K562 (cell line): ENCODE measurements at regions not wholly inside any gene's neighbourhood (a gene's known extent, or its start where the extent isn't known, plus 50 kb on each side); places are given as distances from the start of the nearest gene placed in this dataset.

Experiments
- ATAC-seq: fragments of 200-7000 bp; cut with Tn5 transposase; 3 replicates; pipeline ENCODE4 v1.9.1; 2020; ENCODE audit warnings: moderate library complexity
- BruUV-seq: library from RNA; stranded (reverse); fragments of 400-500 nt; replicated peaks from 2 replicates; lab custom pipeline; 2021; lab: Mats Ljungman, UMichigan
- CTCF ChIA-PET: fragments of 300-600 bp; formaldehyde crosslinking; extraction: SDS; loops from one replicate; lab custom pipeline; 2021; ENCODE audit warnings: low intra/inter-chr PET ratio; lab: Yijun Ruan, JAX
- POLR2A ChIA-PET: fragments of 300-600, 350-650 bp; sonication (Branson Sonifier 250); formaldehyde crosslinking; extraction: SDS; loops from one replicate; lab custom pipeline; 2021; ENCODE audit warnings: antibody characterized with exemption, inconsistent platforms; lab: Yijun Ruan, JAX
- DNase-seq, 4 experiments: peaks; one replicate each; pipeline versions ENCODE4 v3.0.0 to v3.0.0-alpha.2; 2011 to 2018; ENCODE audit warnings: low spot score in 3 of 4, mixed read lengths in 3 of 4; ENCODE audit errors: extremely low read depth in 1 of 4
- FAIRE-seq: peaks from 2 replicates; lab custom pipeline; 2011; peaks lifted over from hg19 to GRCh38; lab: Jason Lieb, UNC
- H2AFZ ChIP-seq: 2 replicates; pipeline ENCODE4 v1.6.0; 2011; ENCODE audit warnings: low read depth, low read length, control low read depth, inconsistent platforms
- H3K27ac ChIP-seq: fragments of 200-600 bp; 3 replicates; pipeline ENCODE4 v1.8.0; 2011; ENCODE audit warnings: low read depth, mild to moderate bottlenecking, control low read depth, inconsistent platforms, low read length, moderate library complexity, mixed read lengths; ENCODE audit errors: extremely low read depth
- H3K27me3 ChIP-seq, 2 experiments: fragments of 300-600 bp in 1 of 2; 2 replicates in 1 of 2; 3 replicates in 1 of 2; pipeline versions ENCODE4 v1.6.0 to v1.8.0; 2011; ENCODE audit warnings: inconsistent platforms in 2 of 2, low read length in 2 of 2, mild to moderate bottlenecking in 1 of 2, mixed read lengths in 1 of 2, moderate library complexity in 1 of 2; ENCODE audit not compliant: control insufficient read depth in 2 of 2, insufficient read depth in 2 of 2
- H3K36me3 ChIP-seq: fragments of 300-600 bp; 3 replicates; pipeline ENCODE4 v1.8.0; 2011; ENCODE audit warnings: mild to moderate bottlenecking, low read length, inconsistent platforms; ENCODE audit not compliant: control insufficient read depth, insufficient read depth
- H3K4me1 ChIP-seq, 2 experiments: fragments of 200-600 bp in 1 of 2; replicated peaks in 1 of 2; 2 replicates in 1 of 2; 3 replicates in 1 of 2; pipeline versions ENCODE4 v1.5.1 to v1.8.0; 2011; ENCODE audit warnings: inconsistent platforms in 2 of 2, low read length in 2 of 2, mild to moderate bottlenecking in 1 of 2, mixed read lengths in 1 of 2, moderate library complexity in 1 of 2; ENCODE audit not compliant: control insufficient read depth in 2 of 2, insufficient read depth in 2 of 2
- H3K4me2 ChIP-seq: 2 replicates; pipeline ENCODE4 v1.6.1; 2011; ENCODE audit warnings: low read length, control low read depth, inconsistent platforms, mixed read lengths; ENCODE audit not compliant: insufficient read depth
- H3K4me3 ChIP-seq: fragments of 200-600 bp; sonication (generic), shearing (Covaris generic); 2 replicates; pipeline ENCODE4 v1.5.1; 2016; ENCODE audit warnings: control low read depth, inconsistent platforms
- H3K79me2 ChIP-seq: fragments of 200-600 bp; 3 replicates; pipeline ENCODE4 v1.8.0; 2011; ENCODE audit warnings: low read length, inconsistent platforms; ENCODE audit not compliant: control insufficient read depth, insufficient read depth
- H3K9ac ChIP-seq, 2 experiments: 2 replicates each; pipeline versions ENCODE4 v1.6.0 to v1.6.1; 2011; ENCODE audit warnings: low read depth in 2 of 2, low read length in 2 of 2, control low read depth in 1 of 2, inconsistent platforms in 1 of 2, mild to moderate bottlenecking in 1 of 2, mixed read lengths in 1 of 2; ENCODE audit not compliant: insufficient read depth in 1 of 2
- H3K9me1 ChIP-seq: one replicate; pipeline ENCODE4 v1.6.0; 2011; ENCODE audit warnings: inconsistent platforms, mild to moderate bottlenecking, low read length, moderate library complexity; ENCODE audit not compliant: control insufficient read depth, insufficient read depth
- H3K9me3 ChIP-seq: replicated peaks from 2 replicates; pipeline ENCODE4 v1.5.1; 2011; ENCODE audit warnings: low read depth, low read length, inconsistent platforms; ENCODE audit not compliant: control insufficient read depth, insufficient read depth
- H4K20me1 ChIP-seq: replicated peaks from 2 replicates; pipeline ENCODE4 v1.6.1; 2011; ENCODE audit warnings: low read length, inconsistent platforms, mixed read lengths; ENCODE audit not compliant: control insufficient read depth, insufficient read depth
- ARHGAP35 ChIP-seq: fragments of 450-650 bp; IDR thresholded peaks from 2 replicates; pipeline ENCODE4 v1.6.1; 2018; ENCODE audit not compliant: partially characterized antibody
- ARID2 ChIP-seq: fragments of 450-650 bp; IDR thresholded peaks from 2 replicates; pipeline ENCODE4 v1.6.1; 2017; ENCODE audit warnings: antibody characterized with exemption, mild to moderate bottlenecking
- FOSL1 ChIP-seq: fragments of 200-800 bp; sonication (Bioruptor generic); conservative IDR thresholded peaks from 2 replicates; pipeline ENCODE4 v1.6.1; 2016; ENCODE audit warnings: missing genetic modification characterization, missing compliant biosample characterization
- KAT7 ChIP-seq: sonication (generic); formaldehyde crosslinking; IDR thresholded peaks from 2 replicates; pipeline ENCODE4 v1.8.0; 2022; ENCODE audit warnings: missing genetic modification reagents, mild to moderate bottlenecking, borderline replicate concordance
- KAT8 ChIP-seq: fragments of 450-650 bp; IDR thresholded peaks from 2 replicates; pipeline ENCODE4 v1.6.1; 2016; ENCODE audit warnings: low read depth, mild to moderate bottlenecking
- KDM5B ChIP-seq: fragments of 200-600 bp; sonication (generic); IDR thresholded peaks from 2 replicates; pipeline ENCODE4 v1.6.1; 2012; ENCODE audit warnings: low read depth, mild to moderate bottlenecking, moderate library complexity, low read length, control low read depth, inconsistent platforms; ENCODE audit not compliant: insufficient replicate concordance
- MXI1 ChIP-seq: IDR thresholded peaks from 2 replicates; pipeline ENCODE4 v1.6.1; 2011; ENCODE audit warnings: low read depth, mild to moderate bottlenecking, improper control_type of control experiment, low read length
- NCOA6 ChIP-seq: fragments of 450-650 bp; IDR thresholded peaks from 2 replicates; pipeline ENCODE4 v1.6.1; 2017; ENCODE audit warnings: mild to moderate bottlenecking
- NEUROD1 ChIP-seq: fragments of 150-350 bp; IDR thresholded peaks from 2 replicates; pipeline ENCODE4 v1.6.1; 2014; ENCODE audit warnings: borderline replicate concordance, low read length, low read depth; ENCODE audit not compliant: partially characterized antibody
- PYGO2 ChIP-seq: fragments of 450-650 bp; IDR thresholded peaks from 2 replicates; pipeline ENCODE4 v1.6.1; 2016; ENCODE audit warnings: mild to moderate bottlenecking, missing genetic modification characterization, moderate library complexity, missing compliant biosample characterization
- RAD51 ChIP-seq: fragments of 450-650 bp; IDR thresholded peaks from 2 replicates; pipeline ENCODE4 v1.7.1; 2016; ENCODE audit warnings: low read depth, mild to moderate bottlenecking, borderline replicate concordance
- SREBF2 ChIP-seq: sonication (generic); formaldehyde crosslinking; IDR thresholded peaks from 2 replicates; pipeline ENCODE4 v1.4.0; 2020; ENCODE audit warnings: mild to moderate bottlenecking, missing genetic modification reagents
- ZNF436 ChIP-seq: fragments of 250-450, 450-650 bp; sonication (Bioruptor Pico); formaldehyde crosslinking; IDR thresholded peaks from 2 replicates; pipeline ENCODE4 v1.7.0; 2020; ENCODE audit warnings: mild to moderate bottlenecking
- ZNF445 ChIP-seq: fragments of 250-450 bp; sonication (Bioruptor Pico); IDR thresholded peaks from 2 replicates; pipeline ENCODE4 v1.4.0; 2020; ENCODE audit warnings: low read depth, mild to moderate bottlenecking, moderate library complexity
- ZNF75A ChIP-seq: fragments of 450-650 bp; formaldehyde crosslinking; IDR thresholded peaks from 2 replicates; pipeline ENCODE4 v1.4.0; 2020; ENCODE audit warnings: mild to moderate bottlenecking
- WGBS: fragments of 100-300 bp; shearing (Covaris generic); methylation state at CpG from one replicate; pipeline ENCODE4 v1.1.6; 2016; ENCODE audit warnings: low coverage, mixed read lengths; ENCODE audit not compliant: insufficient coverage; ENCODE audit errors: missing lambda C conversion rate; 5-methylcytosine and 5-hydroxymethylcytosine counted together
- in situ Hi-C: fragments of 300-500 bp; cut with MboI; formaldehyde crosslinking; loops from 4 replicates; pipeline ENCODE4 v1.15.0; 2018; ENCODE audit warnings: inconsistent platforms, mixed read lengths
- intact Hi-C: fragments of 100-400 bp; cut with micrococcal nuclease; formaldehyde crosslinking; loops from 2 replicates; pipeline ENCODE4 v1.14.2; 2022
- TF ChIP-seq, protein P1 (sequence below): fragments of 250-450 bp; sonication (Bioruptor Pico); IDR thresholded peaks from 2 replicates; pipeline ENCODE4 v1.8.0; 2021; ENCODE audit warnings: moderate library complexity, mild to moderate bottlenecking, inconsistent platforms

DNA sequence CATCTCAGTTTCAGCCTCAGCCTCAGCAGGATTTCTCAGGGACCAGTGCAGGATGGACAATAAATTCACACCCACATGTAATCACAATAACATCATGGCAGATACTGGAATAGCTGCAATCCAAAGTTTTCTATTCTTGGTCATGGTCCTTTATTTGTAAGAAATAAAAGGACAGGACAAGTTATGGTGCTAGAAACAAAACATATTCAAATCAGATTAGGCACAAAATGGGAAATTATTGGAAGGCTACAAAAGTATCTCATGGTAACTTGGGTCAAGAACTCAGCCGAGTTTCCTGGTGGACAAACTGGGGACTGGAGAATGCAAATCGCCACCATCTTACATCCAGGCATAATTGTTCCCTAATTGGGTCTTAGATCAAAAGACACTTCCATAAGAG lies 1768.2 kb upstream of the WWC1 start:
- WGBS = 0% methylated on average over 2 of the region's 2 CpGs
- H3K27me3 ChIP-seq = no peaks in the 10 kb centered on the region
- no peaks in the 10 kb centered on the region for H3K4me1 ChIP-seq
- DNase-seq = no peak
- no peak overlapping the region for H2AFZ ChIP-seq
- ChIA-PET CTCF (no interaction called here), POLR2A (no interaction called here)
- H3K9me3 ChIP-seq = no peaks in the 10 kb centered on the region
- no peaks in the 10 kb centered on the region for H3K36me3 ChIP-seq
- no peak overlapping the region for H3K4me2 ChIP-seq
- no peaks in the 10 kb centered on the region for H4K20me1 ChIP-seq
- ATAC-seq = no peak
- BruUV-seq = no TSS peak
- no peak overlapping the region for H3K9ac ChIP-seq
- no peak overlapping the region for H3K27ac ChIP-seq
- no peak overlapping the region for H3K4me3 ChIP-seq
- no peak for FAIRE-seq
- H3K79me2 ChIP-seq = no peaks in the 10 kb centered on the region
- in situ Hi-C loops (no loop called here), intact Hi-C loops (no loop called here)
- TF ChIP-seq KDM5B = no peak
- TF ChIP-seq SREBF2 (CRISPR knock-in tag) = no peak
- no peak for TF ChIP-seq ARHGAP35
- TF ChIP-seq KAT8 = no peak
- TF ChIP-seq FOSL1 = no peak
- TF ChIP-seq ZNF436 = no peak
- no peak for TF ChIP-seq RAD51
- no peak for TF ChIP-seq ZNF445 (CRISPR knock-in tag)
- no peak for TF ChIP-seq PYGO2
- no peak for TF ChIP-seq ZNF75A
- TF ChIP-seq MXI1 = no peak
- no peak for TF ChIP-seq KAT7 (CRISPR knock-in tag)
- no peak for TF ChIP-seq NCOA6
- TF ChIP-seq, protein P1, sequence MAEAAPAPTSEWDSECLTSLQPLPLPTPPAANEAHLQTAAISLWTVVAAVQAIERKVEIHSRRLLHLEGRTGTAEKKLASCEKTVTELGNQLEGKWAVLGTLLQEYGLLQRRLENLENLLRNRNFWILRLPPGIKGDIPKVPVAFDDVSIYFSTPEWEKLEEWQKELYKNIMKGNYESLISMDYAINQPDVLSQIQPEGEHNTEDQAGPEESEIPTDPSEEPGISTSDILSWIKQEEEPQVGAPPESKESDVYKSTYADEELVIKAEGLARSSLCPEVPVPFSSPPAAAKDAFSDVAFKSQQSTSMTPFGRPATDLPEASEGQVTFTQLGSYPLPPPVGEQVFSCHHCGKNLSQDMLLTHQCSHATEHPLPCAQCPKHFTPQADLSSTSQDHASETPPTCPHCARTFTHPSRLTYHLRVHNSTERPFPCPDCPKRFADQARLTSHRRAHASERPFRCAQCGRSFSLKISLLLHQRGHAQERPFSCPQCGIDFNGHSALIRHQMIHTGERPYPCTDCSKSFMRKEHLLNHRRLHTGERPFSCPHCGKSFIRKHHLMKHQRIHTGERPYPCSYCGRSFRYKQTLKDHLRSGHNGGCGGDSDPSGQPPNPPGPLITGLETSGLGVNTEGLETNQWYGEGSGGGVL = no peak
- TF ChIP-seq ARID2 = no peak
- no peak for TF ChIP-seq NEUROD1
- no peaks in the 10 kb centered on the region for H3K9me1 ChIP-seq
